ENCODE measurements at regions not wholly inside any gene's neighbourhood (a gene's known extent, or its start where the extent isn't known, plus 50 kb on each side); places are given as distances from the start of the nearest gene placed in this dataset.

GRCh38 chr17:55632893-55633292 lies 89.8 kb downstream of the TMEM100 start:
- DNase-seq, result no peak

- DNase-seq, result no peak
These were observed 90.4 kb downstream of the TMEM100 start for GRCh38 chr17:55632236-55632635.

GRCh38 chr17:55629995-55630394 lies 92.7 kb downstream of the TMEM100 start:
- no peak for DNase-seq

- no peak for DNase-seq
These were observed 97.1 kb downstream of the TMEM100 start for GRCh38 chr17:55625521-55625920.

GRCh38 chr17:55624772-55625433 lies 97.8 kb downstream of the TMEM100 start:
- DNase-seq, result no peak

- DNase-seq, result no peak
These were observed 100.1 kb downstream of the TMEM100 start for GRCh38 chr17:55622547-55622946.

- DNase-seq, result no peak
These were observed 101.7 kb downstream of the TMEM100 start for GRCh38 chr17:55620945-55621344.

- no peak for DNase-seq
These were observed 102.6 kb downstream of the TMEM100 start for GRCh38 chr17:55620023-55620422.

- DNase-seq, result no peak
These were observed 105.2 kb downstream of the TMEM100 start for GRCh38 chr17:55617441-55617840.

GRCh38 chr17:55614061-55614460 lies 102.8 kb upstream of the SMIM36 start:
- DNase-seq, result no peak

GRCh38 chr17:55612691-55613141 lies 101.5 kb upstream of the SMIM36 start:
- DNase-seq, result peak; percentile 53

GRCh38 chr17:55607731-55608341 lies 96.6 kb upstream of the SMIM36 start:
- peak; percentile 68 for DNase-seq

- DNase-seq, result peak; percentile 56
These were observed 95.2 kb upstream of the SMIM36 start for GRCh38 chr17:55606488-55606815.

- DNase-seq, result no peak
These were observed 94.6 kb upstream of the SMIM36 start for GRCh38 chr17:55605705-55606487.

- peak; percentile 24 for DNase-seq
These were observed 90.7 kb upstream of the SMIM36 start for GRCh38 chr17:55601874-55602364.

- DNase-seq, result no peak
These were observed 87.2 kb upstream of the SMIM36 start for GRCh38 chr17:55598495-55598894.

GRCh38 chr17:55588446-55589242 lies 77.4 kb upstream of the SMIM36 start:
- peak; percentile 49 for DNase-seq

GRCh38 chr17:55587608-55588139 lies 76.4 kb upstream of the SMIM36 start:
- peak; percentile 42 for DNase-seq

GRCh38 chr17:55585629-55586028 lies 74.4 kb upstream of the SMIM36 start:
- no peak for DNase-seq

GRCh38 chr17:55584861-55585260 lies 73.6 kb upstream of the SMIM36 start:
- DNase-seq, result no peak

- no peak for DNase-seq
These were observed 72.9 kb upstream of the SMIM36 start for GRCh38 chr17:55584055-55584685.

GRCh38 chr17:55582897-55583296 lies 71.6 kb upstream of the SMIM36 start:
- no peak for DNase-seq

Measured in eye (tissue), 1 donor.